NCI-H1417 treated with DMSO at 0.1 percent for 48 hours (cell line): ENCODE measurements at regions not wholly inside any gene's neighbourhood (a gene's known extent, or its start where the extent isn't known, plus 50 kb on each side); places are given as distances from the start of the nearest gene placed in this dataset.
A peak's percentile ranks its signal among the peaks of the same experiment; 100 is the strongest.

Source experiments
- DNase-seq: peaks from one replicate; lab custom pipeline; 2025; lab: John Stamatoyannopoulos, UW

GRCh38 chr6:114556846-114557488, 214.1 kb upstream of the HS3ST5 start:
- no peak for DNase-seq

GRCh38 chr6:114550316-114550715, 207.5 kb upstream of the HS3ST5 start:
- DNase-seq = no peak

- no peak for DNase-seq
Measured at GRCh38 chr6:114543696-114544095, 200.9 kb upstream of the HS3ST5 start.

- no peak for DNase-seq
Measured at GRCh38 chr6:114541794-114542193, 199.0 kb upstream of the HS3ST5 start.

- no peak for DNase-seq
Measured at GRCh38 chr6:114537977-114538376, 195.2 kb upstream of the HS3ST5 start.

GRCh38 chr6:114534813-114535212, 192.0 kb upstream of the HS3ST5 start:
- no peak for DNase-seq

GRCh38 chr6:114524081-114524480, 181.3 kb upstream of the HS3ST5 start:
- no peak for DNase-seq

- no peak for DNase-seq
Measured at GRCh38 chr6:114523508-114523907, 180.7 kb upstream of the HS3ST5 start.

GRCh38 chr6:114521926-114522325, 179.1 kb upstream of the HS3ST5 start:
- no peak for DNase-seq

GRCh38 chr6:114520976-114521375, 178.2 kb upstream of the HS3ST5 start:
- DNase-seq = no peak

GRCh38 chr6:114514170-114514569, 171.3 kb upstream of the HS3ST5 start:
- no peak for DNase-seq

GRCh38 chr6:114471450-114471849, 128.6 kb upstream of the HS3ST5 start:
- no peak for DNase-seq

- DNase-seq = no peak
Measured at GRCh38 chr6:114467931-114468330, 125.1 kb upstream of the HS3ST5 start.

- DNase-seq = no peak
Measured at GRCh38 chr6:114465511-114465910, 122.7 kb upstream of the HS3ST5 start.

- DNase-seq = no peak
Measured at GRCh38 chr6:114453737-114454276, 111.0 kb upstream of the HS3ST5 start.

- no peak for DNase-seq
Measured at GRCh38 chr6:114452785-114453401, 110.1 kb upstream of the HS3ST5 start.

- DNase-seq = no peak
Measured at GRCh38 chr6:114450631-114451030, 107.8 kb upstream of the HS3ST5 start.

- DNase-seq = peak; percentile 57
Measured at GRCh38 chr6:114449659-114450058, 106.8 kb upstream of the HS3ST5 start.

GRCh38 chr6:114446342-114446741, 103.5 kb upstream of the HS3ST5 start:
- no peak for DNase-seq

GRCh38 chr6:114445846-114446245, 103.0 kb upstream of the HS3ST5 start:
- no peak for DNase-seq

GRCh38 chr6:114439411-114439810, 96.6 kb upstream of the HS3ST5 start:
- no peak for DNase-seq

- DNase-seq = no peak
Measured at GRCh38 chr6:114437235-114437634, 94.4 kb upstream of the HS3ST5 start.

GRCh38 chr6:114436691-114437090, 93.9 kb upstream of the HS3ST5 start:
- DNase-seq = no peak

GRCh38 chr6:114435985-114436384, 93.2 kb upstream of the HS3ST5 start:
- no peak for DNase-seq
